GM21381 (cell line): ENCODE measurements at regions not wholly inside any gene's neighbourhood (a gene's known extent, or its start where the extent isn't known, plus 50 kb on each side); places are given as distances from the start of the nearest gene placed in this dataset.

Experiments used
- ATAC-seq: cut with Tn5 transposase; IDR thresholded peaks from one replicate; pipeline ENCODE4 v1.9.1; 2021; ENCODE audit warnings: mild to moderate bottlenecking, moderate library complexity; ENCODE audit not compliant: unreplicated experiment

DNA sequence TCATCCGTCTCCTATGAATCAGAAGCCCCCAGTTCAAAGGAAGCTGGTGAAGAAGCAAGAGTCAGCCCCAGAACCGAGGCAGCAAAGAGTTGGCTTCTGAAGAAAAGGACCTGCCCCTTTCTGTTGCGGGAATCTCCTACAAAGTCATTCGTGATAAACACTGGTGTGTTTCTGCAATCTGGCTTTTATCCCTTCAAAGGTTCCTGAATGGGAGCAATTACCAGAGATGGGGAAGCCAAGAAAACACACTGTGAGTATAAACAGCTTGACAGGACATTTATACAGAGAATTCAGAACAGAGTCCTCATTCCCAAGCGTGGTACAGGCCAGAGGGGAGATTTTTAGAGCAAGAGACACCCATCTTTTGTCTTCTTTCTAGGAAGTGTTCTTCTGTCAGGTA lies 226.8 kb upstream of the LNX1 start:
- no peak for ATAC-seq

DNA sequence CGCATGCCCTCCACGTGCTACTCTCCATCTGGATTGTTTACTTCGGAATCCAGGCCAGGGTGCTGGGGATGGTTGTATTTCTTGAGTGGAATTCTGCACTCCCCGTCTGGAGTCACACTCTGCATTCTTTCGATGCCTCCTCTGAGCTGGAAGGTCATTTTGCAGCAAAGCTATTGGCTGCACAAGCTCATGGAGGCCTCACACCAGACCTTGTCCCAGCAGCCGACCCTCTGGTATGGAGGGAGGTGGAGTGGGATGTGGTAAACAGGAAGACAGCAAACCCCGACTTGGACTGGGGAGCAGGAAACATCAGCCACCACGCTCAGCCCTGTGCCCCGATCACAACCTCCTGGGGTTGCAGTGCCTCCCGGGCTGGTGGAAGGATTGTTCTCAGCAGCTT lies 225.3 kb upstream of the LNX1 start:
- ATAC-seq = no peak

DNA sequence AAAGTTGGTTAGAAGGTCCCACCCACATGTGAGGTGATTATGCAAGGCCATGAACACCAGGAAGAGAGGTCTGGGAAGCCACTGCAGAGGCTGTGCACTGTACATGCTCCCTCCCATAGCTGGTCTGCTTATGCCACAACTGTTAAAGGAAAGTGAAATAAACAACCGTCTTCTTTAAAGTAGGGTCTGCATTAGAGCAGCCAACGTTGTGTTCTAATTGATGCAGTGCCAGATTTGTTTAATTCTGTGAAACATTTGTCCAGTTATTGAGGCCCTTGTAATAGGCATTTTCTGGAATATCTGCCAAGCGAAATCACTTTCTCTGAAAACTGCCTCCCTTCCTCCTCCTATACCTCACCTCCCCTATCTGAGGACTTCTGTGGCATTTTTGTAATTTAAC lies 224.0 kb upstream of the LNX1 start:
- ATAC-seq = no peak

DNA sequence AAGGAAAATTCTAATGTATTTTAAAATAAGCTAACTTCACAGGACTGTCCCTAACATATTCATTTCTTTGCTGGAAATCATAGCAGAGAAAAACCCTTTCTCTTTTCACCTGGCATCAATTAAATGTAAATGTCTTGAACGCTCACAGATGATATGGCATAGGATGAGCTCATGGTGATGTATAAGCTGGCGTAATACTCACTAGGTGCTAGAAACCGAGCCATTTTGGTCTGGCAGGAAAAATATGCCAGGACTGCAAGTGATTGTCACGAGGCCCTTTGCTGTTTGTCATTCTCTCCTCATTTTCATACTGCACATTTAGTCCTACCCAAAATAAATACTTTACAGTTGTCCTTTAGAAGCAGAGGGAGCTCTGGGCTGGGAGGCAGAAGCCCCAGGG lies 222.7 kb upstream of the LNX1 start:
- ATAC-seq = no peak

DNA sequence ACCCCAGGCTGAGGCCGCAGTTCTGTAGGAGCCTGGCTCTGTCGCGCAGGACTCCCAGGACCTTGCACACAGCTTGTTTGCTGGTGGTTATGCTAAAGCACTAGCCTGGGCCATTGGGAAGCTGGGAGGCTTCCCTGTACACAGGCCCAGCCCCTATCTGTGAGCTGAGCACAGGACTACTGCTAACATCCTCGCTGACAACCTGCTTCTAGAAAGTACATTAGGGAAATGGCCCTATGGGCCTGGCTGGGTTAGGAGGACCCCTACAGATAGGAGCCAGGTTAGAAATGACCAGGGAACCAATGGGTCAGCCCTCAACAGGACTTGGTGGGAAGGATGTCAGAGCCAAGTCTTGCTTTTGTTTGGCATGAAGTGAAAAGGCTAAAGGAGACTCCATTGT lies 219.4 kb upstream of the LNX1 start:
- no peak for ATAC-seq

DNA sequence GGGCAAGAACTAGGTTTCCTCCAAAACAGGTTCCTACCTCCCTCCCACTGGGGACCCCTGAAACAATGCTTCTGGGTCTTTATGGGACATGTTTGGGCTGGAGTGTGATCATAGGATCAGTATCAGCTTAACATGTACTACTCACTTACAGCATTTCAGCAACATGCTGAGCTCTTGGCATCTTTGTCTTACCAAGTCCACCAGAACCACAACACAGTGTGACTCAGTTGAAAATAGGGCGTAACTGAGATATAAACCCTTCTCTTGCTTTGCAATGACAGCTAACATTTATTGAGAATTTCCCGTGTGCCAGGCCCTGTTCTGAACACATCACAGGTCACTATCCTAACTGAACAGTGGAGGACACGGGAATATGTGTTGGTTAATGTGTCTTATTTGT lies 218.5 kb upstream of the LNX1 start:
- ATAC-seq = no peak

DNA sequence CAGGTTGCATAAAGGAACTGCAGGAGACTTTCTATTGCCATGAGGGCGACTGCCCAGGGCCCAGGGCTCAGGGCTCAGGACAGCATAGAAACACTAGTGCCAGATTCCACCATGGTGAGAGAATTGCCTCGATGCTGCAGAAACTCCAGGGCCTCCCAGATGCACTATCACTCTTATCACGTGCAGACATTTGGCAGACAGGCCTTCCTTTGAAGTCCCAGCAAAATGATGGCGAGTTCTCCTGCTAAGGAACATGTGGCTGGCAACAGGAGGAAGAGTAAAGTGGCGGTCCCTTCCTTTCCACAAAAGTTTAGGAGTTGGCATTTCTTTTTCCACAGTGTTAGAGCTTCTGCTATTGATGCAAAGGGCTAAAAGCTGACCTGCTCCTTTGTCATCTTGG lies 214.0 kb upstream of the LNX1 start:
- ATAC-seq = no peak

DNA sequence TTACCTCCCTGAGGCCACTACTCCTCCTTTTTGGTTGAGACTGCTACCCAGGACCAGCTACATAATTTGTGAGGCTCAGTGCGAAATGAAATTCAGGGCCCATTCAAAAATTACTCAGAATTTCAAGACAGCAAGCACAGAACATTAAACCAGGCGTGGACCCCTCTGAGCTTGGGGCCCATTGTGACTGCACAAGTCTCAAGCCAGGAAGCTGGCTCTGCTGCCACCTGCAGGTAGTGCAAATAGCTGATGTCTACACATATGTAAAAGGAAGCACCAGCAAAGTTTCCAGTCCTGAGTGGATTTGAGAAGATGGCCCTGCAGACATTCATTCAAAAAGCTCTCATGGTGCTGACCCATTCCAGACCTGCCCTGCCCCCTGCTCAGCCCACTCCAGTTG lies 213.4 kb upstream of the LNX1 start:
- ATAC-seq = no peak

DNA sequence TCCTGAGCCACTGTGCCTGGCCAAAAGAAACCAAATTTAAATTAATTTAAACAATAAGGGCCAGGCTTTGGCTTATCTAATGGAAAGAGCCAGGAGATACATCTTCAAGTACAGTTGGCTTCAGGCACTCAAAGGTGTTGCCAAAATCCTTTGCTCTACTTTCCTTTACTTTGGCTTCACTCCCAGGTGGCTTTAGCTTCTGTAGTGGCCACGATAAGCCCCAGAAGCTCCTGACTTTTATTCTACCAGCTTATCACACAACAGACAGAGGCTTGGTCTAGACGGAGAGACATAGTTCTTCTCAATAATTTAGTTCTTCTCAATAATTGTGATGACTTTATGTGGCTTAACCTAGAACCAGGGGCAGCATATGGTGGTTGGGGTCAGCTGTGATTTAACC lies 211.2 kb upstream of the LNX1 start:
- ATAC-seq = no peak

DNA sequence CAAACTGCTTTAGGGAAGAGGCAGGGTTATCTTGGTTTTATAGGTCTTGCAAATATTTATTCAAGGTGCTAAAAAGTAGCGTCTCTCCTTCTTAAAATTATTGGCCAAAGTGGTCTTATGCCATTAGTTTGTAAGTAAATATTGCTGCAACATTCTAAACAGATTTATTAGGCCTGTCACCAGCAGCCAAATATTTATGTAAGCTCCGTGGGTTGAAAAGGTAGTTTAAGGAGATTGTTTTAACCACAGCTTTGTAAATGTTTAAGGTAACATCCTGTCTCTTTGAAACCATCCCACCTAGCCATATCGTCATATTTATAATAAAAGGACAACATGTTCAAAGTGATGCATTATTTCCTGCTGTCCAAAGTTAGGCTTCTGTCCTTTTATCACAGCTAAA lies 210.1 kb upstream of the LNX1 start:
- no peak for ATAC-seq

DNA sequence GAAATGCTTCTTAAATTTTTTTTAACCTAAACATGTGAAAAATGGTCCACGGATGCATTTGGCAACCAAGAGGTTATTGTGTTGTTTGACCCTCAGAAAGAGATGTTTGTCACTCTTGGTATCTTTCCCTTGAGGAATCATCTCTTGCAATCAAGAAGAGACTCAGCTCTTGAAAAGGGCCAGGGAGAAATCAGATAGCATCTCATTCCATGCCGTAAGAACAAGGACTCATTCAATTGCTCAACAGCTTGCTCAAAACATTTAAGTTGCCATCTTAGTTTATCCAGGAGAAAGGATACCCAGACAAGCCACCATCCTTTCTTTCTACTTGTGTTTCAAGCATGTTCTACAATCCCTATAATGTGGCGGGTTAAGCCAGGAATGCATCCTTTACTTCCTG lies 209.5 kb upstream of the LNX1 start:
- ATAC-seq = no peak

DNA sequence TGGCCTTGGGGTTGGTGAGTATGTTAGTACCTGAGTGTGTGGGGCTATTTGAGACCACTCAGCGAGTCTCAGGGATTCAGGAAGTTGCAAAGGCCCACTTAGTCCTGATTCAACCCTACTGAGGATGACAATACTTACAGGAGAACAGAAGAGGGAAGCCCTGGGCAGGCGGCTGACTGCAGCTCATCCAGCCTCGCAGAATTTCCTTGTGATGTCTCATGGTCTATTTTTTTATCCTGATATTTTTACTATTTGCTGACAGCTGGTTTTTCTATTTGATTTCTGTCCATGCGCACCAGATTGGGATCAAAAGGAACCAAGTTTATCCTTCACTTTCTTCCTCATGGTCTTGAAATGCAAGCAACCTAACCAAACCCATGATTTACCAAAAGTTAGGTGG lies 201.8 kb upstream of the LNX1 start:
- ATAC-seq = no peak

DNA sequence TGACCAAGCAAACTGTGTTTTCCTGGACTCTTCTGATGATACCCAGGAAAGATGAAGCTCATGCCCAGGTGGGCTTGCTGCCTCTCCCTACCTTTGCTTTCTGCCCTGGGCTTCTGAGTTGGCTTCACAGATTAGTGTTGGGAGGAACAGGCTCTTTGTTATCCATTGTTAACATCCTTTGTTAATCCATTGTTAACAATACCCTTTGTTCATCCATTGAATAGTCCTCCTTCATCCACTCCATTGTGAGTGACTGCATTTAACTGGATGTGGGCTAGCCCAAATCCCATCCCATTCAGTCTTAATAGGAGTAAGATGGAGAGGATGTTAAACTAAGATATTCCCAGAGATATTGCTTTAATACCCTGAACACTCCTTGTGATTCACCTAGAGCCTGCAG lies 199.0 kb upstream of the LNX1 start:
- ATAC-seq = no peak

DNA sequence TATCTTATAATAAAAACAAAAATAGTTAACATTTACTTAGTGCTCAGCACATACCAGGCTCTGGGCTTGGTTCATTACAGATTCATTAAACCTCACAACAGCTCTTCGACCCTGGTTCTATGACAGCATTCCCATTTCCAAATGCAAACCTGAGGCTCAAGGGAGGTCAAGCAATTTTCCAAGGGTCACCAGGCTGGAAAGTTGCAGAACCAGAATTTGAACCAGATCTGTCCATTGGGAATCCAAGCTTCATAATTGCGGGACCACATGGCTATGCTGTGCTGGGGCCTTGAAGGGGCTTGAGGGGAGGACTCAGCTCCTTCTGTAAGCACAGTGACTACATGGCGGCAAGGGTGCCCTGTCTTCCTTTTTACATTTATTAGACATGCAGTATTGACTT lies 197.3 kb upstream of the LNX1 start:
- no peak for ATAC-seq

DNA sequence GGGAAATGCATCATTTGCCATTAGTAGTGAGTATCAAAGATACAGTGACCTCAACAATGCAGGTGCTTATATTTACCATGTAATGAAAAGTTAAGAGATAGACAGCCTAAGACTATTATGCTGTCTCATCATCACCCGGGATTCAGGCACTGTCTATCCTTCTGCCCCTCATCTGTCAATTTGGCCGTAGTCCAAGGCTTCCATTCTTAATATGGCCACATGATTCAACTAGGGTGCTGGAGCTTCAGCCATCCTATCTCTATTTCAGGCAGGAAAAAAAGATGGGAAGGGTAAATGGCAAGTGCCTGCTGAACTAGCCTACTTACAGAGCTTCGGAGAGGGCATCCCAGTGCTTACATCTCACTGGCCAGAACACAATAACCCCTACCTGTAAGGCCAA lies 196.7 kb upstream of the LNX1 start:
- ATAC-seq = no peak

DNA sequence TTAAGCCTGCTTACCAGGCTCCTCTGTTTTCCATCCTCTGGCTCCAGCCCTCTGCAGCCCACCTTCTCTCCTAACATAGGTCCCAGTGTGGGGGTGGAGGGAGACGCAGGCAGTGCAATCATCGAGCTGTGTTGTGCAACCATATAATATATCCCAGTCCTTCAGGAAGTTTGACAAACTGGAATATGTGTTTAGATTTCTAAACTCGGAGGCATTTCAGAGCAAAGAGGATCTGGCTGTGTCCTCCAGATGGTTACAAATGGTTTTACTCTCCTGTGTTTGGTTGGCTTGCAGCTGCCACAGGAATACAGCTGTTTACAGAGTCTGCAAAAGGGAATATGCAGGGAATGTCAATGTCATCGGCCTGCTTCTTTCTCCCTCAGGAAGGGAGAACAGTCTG lies 195.3 kb upstream of the LNX1 start:
- no peak for ATAC-seq

DNA sequence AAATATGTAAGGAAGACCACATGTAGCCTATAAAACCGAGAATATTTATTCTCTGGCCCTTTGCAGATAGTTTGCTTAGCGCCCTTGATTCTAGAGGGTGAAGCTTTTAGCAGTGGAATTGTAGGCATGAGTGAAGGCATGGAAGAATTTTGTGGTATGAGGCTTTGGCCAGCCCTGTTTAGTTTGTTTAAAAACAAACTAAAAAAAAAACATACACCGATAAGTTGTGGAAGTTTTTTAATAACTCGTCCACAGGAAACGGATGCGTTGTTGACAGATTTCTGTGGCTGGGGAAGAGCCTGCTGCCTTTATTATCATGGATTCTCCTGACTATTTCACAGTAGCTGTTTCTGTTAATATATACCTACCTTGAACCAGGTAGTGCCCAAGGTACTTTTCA lies 194.7 kb upstream of the LNX1 start:
- no peak for ATAC-seq

DNA sequence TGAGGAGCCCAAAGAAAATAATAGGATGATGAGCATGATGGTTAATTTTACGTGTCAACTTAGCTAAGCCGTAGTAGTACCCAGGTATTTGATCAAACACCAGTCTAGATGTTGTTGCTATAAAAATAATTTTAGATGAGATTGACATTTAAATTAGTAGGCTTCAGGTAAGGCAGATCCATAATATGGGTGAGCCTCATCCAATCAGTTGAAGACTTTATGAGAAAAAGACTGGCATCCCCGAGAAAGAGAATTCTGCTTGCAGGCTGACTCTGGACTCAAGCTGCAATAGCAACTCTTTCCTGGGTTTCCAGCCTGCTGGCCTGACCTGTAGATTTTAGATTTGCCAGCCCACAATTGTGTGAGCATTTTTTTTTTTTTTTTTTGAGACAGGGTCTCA lies 192.8 kb upstream of the LNX1 start:
- no peak for ATAC-seq

DNA sequence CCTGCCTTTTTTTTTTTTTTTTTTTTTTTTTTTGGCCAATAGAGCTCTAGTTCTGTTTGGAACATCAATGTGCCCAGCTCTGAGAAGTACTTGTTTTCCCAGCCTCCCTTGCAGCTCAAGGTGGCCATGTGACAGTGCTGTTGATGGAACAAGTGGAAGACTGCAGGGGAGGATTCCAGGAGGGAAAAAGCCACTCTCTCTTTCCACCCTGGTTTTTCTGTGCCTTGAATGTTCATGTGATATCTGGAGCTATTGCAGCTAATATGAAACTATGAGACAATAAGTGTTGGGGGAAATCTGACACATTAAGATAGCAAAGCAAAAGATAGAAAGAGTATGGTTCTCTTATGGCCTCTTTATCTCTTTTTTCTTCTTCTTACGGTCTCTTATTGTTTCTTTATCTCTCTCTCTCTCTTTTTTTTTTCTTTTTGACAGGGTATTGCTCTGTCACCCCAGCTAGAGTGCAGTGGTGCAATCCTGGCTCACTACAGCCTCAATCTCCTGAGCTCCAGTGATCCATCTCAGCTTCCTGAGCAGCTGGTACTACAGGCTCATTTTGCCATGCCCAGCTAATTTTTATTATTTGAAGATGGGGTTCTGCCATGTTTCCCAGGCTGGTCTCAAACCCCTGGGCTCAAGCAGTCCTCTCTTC lies 192.0 kb upstream of the LNX1 start:
- ATAC-seq = no peak

DNA sequence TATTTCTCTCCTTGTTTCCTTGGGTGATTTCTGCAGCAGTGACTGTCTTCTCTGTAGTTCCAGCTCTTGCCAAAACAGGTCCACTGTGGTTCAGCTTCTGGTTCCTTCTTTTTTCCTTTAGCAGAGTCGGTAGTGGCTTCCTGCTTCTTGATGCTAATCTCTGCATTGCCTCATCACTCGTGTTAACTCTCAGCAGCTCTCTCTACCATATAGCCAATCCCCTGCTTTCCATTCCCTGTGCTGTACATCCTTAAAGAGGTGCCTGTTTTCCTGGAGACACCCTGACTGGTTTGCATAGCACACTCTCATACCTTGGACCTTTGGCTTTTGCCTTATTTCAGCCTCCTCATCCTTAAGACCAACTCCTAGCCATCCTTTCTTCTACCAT lies 191.2 kb upstream of the LNX1 start:
- no peak for ATAC-seq

DNA sequence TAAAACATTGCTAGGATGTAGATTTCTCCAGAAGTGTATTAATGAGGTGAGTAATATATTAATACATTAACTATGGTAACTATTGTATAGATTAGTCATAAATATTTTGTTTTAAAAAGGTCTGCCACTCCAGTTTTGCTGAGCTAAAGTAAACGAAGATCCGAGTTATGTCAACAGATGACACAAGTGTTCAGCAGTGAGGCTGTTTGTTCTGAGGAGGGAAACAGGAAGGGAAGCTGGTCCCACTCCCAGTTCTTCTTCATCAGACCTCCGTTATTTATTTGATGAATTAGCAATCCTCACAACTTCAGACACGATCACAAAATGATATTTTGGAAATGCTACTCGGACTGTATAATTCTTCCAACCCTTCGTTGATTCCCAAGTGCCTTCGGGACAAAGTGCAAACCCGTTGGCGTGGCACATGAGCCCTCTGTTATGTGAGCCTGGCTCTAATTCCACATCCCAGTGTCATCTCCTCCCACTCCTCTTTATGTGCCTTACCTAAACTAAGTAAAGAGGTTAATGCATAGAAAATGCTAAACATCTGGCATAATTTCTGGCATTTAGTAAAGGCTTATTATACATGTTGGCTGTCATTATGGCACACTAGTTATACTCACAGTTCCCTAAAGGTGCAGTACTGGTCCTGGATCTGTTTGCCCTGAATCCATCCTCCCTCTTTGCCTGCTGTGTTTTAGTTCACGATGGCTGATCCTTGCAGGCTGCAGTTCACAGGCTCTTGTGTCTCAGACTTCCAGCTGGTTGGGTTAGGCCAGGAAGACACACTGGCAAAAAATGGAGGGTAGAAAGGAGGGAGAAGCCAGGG lies 190.6 kb upstream of the LNX1 start:
- no peak for ATAC-seq

DNA sequence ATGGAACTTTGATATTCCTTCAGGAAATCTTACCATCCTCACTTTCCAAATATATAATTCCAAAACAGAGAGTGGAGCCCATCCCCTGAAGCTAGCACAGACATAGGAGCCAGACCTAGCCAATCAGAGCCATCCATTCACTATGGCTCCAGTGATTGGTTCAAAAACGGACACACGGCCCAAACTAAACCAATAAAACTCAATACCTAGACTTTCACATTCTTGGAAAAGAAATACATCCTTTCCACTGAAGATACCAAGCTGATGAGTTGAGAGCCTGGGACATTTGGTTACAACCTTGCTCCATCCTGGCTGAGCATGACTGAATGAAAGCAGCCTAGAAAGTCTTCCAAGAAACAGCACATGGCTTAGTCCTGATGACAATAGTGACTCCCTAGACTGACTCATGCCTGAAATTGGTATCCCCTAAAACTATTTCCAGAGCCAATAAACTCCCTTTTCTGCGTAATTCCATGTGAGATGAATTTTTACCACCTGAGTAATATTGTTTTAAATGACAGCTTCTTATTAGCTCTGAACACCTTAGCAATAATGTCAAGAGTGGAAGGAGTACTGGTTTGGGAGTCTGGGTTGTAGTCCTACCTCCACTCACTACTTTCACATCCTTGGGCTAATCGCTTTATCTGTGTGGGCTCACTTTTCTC lies 189.6 kb upstream of the LNX1 start:
- ATAC-seq = no peak
